Retinal pigment epithelial cell (primary cell): ENCODE measurements at regions not wholly inside any gene's neighbourhood (a gene's known extent, or its start where the extent isn't known, plus 50 kb on each side); places are given as distances from the start of the nearest gene placed in this dataset.

Source experiments
- DNase-seq: peaks from one replicate; pipeline ENCODE4 v3.0.0-alpha.2; 2010; ENCODE audit warnings: low read depth
- H3K4me3 ChIP-seq: 2 replicates; pipeline ENCODE4 v1.5.1; 2011; ENCODE audit warnings: mild to moderate bottlenecking, low read length, control low read depth, moderate library complexity
- CTCF ChIP-seq: conservative IDR thresholded peaks from 2 replicates; pipeline ENCODE4 v1.5.1; 2011; ENCODE audit warnings: low read depth, low read length, control low read depth, inconsistent platforms

DNA sequence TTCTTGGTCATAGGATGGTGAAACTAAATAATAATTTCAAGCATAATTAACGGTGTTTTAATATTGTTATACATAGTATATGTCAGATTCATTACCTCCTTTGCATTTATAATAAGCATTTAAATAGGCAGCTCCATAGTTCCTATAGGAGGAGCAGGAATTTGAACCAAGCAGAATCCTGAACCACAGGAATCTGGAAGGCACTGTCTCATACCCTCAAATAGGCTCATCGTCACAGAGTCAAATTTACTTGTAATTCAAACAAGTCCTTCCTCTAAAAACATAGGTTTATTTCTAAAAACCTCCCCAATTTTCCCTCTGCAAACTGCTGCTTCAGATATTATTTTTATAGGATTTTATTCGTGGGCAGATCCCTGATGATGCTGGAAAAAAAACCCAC lies 376.3 kb upstream of the ARHGEF26 start:
- H3K4me3 ChIP-seq: no peak overlapping the region
- no peak for DNase-seq
- TF ChIP-seq CTCF: no peak

- TF ChIP-seq CTCF: no peak
- H3K4me3 ChIP-seq: no peak overlapping the region
- no peak for DNase-seq
Measured at GRCh38 chr3:153746211-153746610, 375.0 kb upstream of the ARHGEF26 start.

- no peak for DNase-seq
- no peak overlapping the region for H3K4me3 ChIP-seq
- TF ChIP-seq CTCF: no peak
Measured at GRCh38 chr3:153749070-153749610, 372.1 kb upstream of the ARHGEF26 start.

GRCh38 chr3:153752405-153753027 lies 368.7 kb upstream of the ARHGEF26 start:
- no peak for TF ChIP-seq CTCF
- DNase-seq: no peak
- H3K4me3 ChIP-seq: no peak overlapping the region

GRCh38 chr3:153753035-153753434 lies 368.2 kb upstream of the ARHGEF26 start:
- DNase-seq: no peak
- H3K4me3 ChIP-seq: no peak overlapping the region
- no peak for TF ChIP-seq CTCF

DNA sequence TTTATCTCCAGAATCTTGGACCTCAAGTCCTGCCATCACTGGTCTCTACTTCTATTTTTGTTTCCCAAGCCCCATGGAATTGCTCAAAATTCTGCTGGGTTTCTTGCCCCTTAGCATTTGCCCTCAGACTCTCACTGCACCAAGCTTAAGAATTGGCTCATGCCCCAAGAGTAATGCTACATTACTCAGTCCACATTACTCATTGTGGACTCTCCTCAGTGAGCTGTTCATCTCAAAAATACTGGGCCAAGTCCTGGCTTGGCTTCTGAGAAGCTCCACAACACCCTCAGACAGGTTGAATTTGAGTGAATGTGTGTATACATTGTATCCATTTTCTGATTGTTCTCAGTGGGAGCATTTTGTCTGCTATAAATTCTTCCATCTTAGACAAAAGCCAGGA lies 364.4 kb upstream of the ARHGEF26 start:
- DNase-seq: no peak
- no peak for TF ChIP-seq CTCF
- H3K4me3 ChIP-seq: no peak overlapping the region

DNA sequence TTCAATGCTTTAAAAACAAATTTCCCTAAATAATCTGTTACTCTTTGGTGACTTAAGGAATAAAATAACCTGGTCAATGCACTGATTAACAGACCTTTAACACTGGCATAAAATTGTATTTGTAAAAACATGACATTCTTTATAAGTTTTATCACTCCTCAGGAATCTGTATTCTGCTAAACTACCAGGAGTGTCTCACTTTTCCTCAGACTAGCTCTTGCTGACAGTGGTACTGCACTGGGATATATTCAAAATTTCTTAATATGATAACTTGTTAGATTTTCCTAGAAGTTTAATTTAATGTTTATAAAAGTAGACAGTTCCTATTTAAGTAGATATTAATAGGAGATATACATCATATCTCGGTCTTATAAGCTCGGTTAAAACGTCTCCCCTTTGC lies 363.4 kb upstream of the ARHGEF26 start:
- DNase-seq: no peak
- no peak overlapping the region for H3K4me3 ChIP-seq
- no peak for TF ChIP-seq CTCF
